ENCODE measurements at regions not wholly inside any gene's neighbourhood (a gene's known extent, or its start where the extent isn't known, plus 50 kb on each side); places are given as distances from the start of the nearest gene placed in this dataset.

DNA sequence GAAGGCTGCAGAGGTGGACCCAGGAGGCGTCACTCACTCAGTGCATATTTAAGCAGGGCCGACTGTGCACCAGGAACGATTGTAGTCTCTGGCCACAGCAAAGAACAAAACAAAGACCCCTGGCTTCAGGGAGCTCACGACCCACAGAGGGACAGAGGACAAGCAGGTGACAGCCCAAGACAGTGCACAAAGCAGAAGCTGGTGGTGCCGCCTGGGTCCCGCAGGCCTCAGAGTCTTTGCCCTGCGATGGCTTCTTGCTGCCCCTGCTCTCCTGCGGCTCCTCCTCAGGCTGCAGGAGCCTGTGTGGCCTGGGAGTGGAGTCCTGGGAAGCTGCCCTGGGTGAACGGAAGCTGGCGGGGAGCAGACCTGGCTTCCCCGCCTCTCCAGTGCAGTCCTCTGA lies 300.0 kb downstream of the PREX1 start:
- no peak overlapping the region for H2AFZ ChIP-seq (ENCODE audit: low read depth, low read length)
- no peaks in the 10 kb centered on the region for H3K79me2 ChIP-seq (ENCODE audit: insufficient read depth, low read length)
- no peak overlapping the region for H3K27ac ChIP-seq (ENCODE audit: low read length)
- peaks cover 17% of the 10 kb centered on the region for H3K27me3 ChIP-seq (ENCODE audit: insufficient read depth, low read length, poor library complexity)
- no peaks in the 10 kb centered on the region for H3K36me3 ChIP-seq (ENCODE audit: insufficient read depth, low read length)
- no peak overlapping the region for H3K4me3 ChIP-seq (ENCODE audit: low read depth in 1 of 2, low read length in 2 of 2)
- no peak for TF ChIP-seq EZH2 (IDR thresholded peaks at IDR 0.05; ENCODE audit: borderline replicate concordance, low read depth, low read length, severe bottlenecking)
- TF ChIP-seq, protein P1, sequence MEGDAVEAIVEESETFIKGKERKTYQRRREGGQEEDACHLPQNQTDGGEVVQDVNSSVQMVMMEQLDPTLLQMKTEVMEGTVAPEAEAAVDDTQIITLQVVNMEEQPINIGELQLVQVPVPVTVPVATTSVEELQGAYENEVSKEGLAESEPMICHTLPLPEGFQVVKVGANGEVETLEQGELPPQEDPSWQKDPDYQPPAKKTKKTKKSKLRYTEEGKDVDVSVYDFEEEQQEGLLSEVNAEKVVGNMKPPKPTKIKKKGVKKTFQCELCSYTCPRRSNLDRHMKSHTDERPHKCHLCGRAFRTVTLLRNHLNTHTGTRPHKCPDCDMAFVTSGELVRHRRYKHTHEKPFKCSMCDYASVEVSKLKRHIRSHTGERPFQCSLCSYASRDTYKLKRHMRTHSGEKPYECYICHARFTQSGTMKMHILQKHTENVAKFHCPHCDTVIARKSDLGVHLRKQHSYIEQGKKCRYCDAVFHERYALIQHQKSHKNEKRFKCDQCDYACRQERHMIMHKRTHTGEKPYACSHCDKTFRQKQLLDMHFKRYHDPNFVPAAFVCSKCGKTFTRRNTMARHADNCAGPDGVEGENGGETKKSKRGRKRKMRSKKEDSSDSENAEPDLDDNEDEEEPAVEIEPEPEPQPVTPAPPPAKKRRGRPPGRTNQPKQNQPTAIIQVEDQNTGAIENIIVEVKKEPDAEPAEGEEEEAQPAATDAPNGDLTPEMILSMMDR (IDR thresholded peaks at IDR 0.05; ENCODE audit: borderline replicate concordance, extremely low read depth, low read length, poor library complexity, severe bottlenecking), result no peak
- no peaks in the 10 kb centered on the region for H3K9me3 ChIP-seq (ENCODE audit: insufficient read depth, low read length, severe bottlenecking)
- H3K4me1 ChIP-seq (ENCODE audit: insufficient read depth, low read length), result no peaks in the 10 kb centered on the region
- peaks cover 12% of the 10 kb centered on the region for H4K20me1 ChIP-seq (ENCODE audit: insufficient read depth, low read length)
- H3K9ac ChIP-seq (ENCODE audit: low read depth, low read length), result no peak overlapping the region
- no peak overlapping the region for H3K4me2 ChIP-seq (ENCODE audit: insufficient read depth, low read length)
- ATAC-seq (ENCODE audit: insufficient read depth, low read depth), result no peak
- no peak for DNase-seq

DNA sequence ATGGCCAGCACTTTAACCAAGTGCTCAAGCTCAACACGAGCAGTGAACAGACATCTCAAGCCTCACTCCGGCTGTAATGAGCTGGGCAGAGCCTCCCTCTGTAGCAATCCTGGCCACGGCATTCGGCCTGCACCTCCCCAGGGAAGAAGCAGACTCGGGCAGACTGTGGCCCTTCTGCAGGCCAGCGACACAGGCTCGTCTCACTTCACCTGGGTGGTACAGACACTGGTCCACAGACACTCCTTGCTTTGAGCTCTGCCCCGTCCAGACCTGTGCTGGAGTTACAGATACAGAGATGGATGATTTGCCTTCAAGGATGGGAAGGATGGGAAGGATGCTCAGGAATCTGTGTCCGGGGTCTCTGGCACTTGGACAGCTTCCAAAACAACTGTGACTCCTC lies 300.9 kb downstream of the PREX1 start:
- no peaks in the 10 kb centered on the region for H3K36me3 ChIP-seq (ENCODE audit: insufficient read depth, low read length)
- H3K9me3 ChIP-seq (ENCODE audit: insufficient read depth, low read length, severe bottlenecking), result no peaks in the 10 kb centered on the region
- H3K4me3 ChIP-seq (ENCODE audit: low read depth in 1 of 2, low read length in 2 of 2), result no peak overlapping the region
- TF ChIP-seq, protein P1 (IDR thresholded peaks at IDR 0.05; ENCODE audit: borderline replicate concordance, extremely low read depth, low read length, poor library complexity, severe bottlenecking), result no peak
- no peak for TF ChIP-seq EZH2 (IDR thresholded peaks at IDR 0.05; ENCODE audit: borderline replicate concordance, low read depth, low read length, severe bottlenecking)
- H3K79me2 ChIP-seq (ENCODE audit: insufficient read depth, low read length), result no peaks in the 10 kb centered on the region
- H3K4me1 ChIP-seq (ENCODE audit: insufficient read depth, low read length), result no peaks in the 10 kb centered on the region
- peaks cover 17% of the 10 kb centered on the region for H3K27me3 ChIP-seq (ENCODE audit: insufficient read depth, low read length, poor library complexity)
- H2AFZ ChIP-seq (ENCODE audit: low read depth, low read length), result no peak overlapping the region
- no peak overlapping the region for H3K27ac ChIP-seq (ENCODE audit: low read length)
- ATAC-seq (ENCODE audit: insufficient read depth, low read depth) (no peak), DNase-seq (no peak)
- no peak overlapping the region for H3K9ac ChIP-seq (ENCODE audit: low read depth, low read length)
- H3K4me2 ChIP-seq (ENCODE audit: insufficient read depth, low read length), result no peak overlapping the region
- H4K20me1 ChIP-seq (ENCODE audit: insufficient read depth, low read length), result peaks cover 12% of the 10 kb centered on the region

DNA sequence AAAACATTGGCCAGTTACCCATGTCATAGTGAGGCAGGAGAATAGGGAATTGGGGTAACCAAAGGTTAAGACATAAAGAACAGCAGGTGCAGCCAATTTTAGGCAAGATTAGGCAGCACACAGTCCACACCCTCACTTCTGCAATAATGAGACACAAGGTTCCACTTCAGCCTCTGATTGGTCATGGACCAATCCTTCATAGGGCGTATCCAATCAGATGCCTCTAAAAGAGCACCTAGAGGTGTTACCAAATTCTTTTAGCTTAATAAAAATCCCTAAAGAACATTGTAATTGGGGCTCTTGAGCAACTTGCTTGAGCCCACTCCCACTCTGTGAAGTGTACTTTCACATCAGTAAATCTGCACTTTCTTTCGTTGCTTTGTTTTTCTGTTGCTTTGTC lies 302.4 kb downstream of the PREX1 start:
- TF ChIP-seq, protein P1 (IDR thresholded peaks at IDR 0.05; ENCODE audit: borderline replicate concordance, extremely low read depth, low read length, poor library complexity, severe bottlenecking), result no peak

DNA sequence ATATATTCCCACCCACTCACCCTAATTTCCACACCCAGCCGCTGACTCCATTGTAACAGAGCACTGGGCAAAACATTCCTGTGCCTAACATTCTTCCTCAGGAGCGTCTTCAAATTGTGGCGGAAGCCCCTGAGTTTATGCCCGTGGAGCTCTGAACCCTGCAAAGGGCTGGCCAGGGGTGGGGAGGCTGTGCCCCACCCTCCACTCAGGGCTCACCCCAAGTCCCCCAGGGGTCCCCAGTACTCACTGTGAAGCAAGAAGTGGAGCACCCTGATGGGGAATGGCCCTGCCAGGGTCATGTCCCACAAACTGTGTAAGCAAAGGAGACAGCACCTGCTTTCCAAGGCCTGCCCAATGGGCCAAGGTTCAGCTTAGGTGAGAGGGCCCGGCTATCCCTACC lies 303.2 kb downstream of the PREX1 start:
- H4K20me1 ChIP-seq (ENCODE audit: insufficient read depth, low read length), result peaks cover 12% of the 10 kb centered on the region
- H3K27ac ChIP-seq (ENCODE audit: low read length), result no peak overlapping the region
- DNase-seq (no peak), ATAC-seq (ENCODE audit: insufficient read depth, low read depth) (no peak)
- H3K9me3 ChIP-seq (ENCODE audit: insufficient read depth, low read length, severe bottlenecking), result no peaks in the 10 kb centered on the region
- H3K9ac ChIP-seq (ENCODE audit: low read depth, low read length), result no peak overlapping the region
- TF ChIP-seq, protein P1 (IDR thresholded peaks at IDR 0.05; ENCODE audit: borderline replicate concordance, extremely low read depth, low read length, poor library complexity, severe bottlenecking), result no peak
- no peak for TF ChIP-seq EZH2 (IDR thresholded peaks at IDR 0.05; ENCODE audit: borderline replicate concordance, low read depth, low read length, severe bottlenecking)
- no peak overlapping the region for H3K4me3 ChIP-seq (ENCODE audit: low read depth in 1 of 2, low read length in 2 of 2)
- H3K27me3 ChIP-seq (ENCODE audit: insufficient read depth, low read length, poor library complexity), result no peaks in the 10 kb centered on the region
- H3K36me3 ChIP-seq (ENCODE audit: insufficient read depth, low read length), result no peaks in the 10 kb centered on the region
- H3K79me2 ChIP-seq (ENCODE audit: insufficient read depth, low read length), result no peaks in the 10 kb centered on the region
- H3K4me2 ChIP-seq (ENCODE audit: insufficient read depth, low read length), result no peak overlapping the region
- no peak overlapping the region for H2AFZ ChIP-seq (ENCODE audit: low read depth, low read length)
- no peaks in the 10 kb centered on the region for H3K4me1 ChIP-seq (ENCODE audit: insufficient read depth, low read length)

More for the DNA sequence above, 302.4 kb downstream of the PREX1 start:
- no peak for ATAC-seq (ENCODE audit: insufficient read depth, low read depth)
- Histone ChIP-seq H3K9ac (ENCODE audit: low read depth, low read length) (no peak overlapping the region), H3K4me3 (ENCODE audit: low read depth in 1 of 2, low read length in 2 of 2) (no peak overlapping the region), H3K27me3 (ENCODE audit: insufficient read depth, low read length, poor library complexity) (peaks cover 8% of the 10 kb centered on the region), H2AFZ (ENCODE audit: low read depth, low read length) (no peak overlapping the region), H3K36me3 (ENCODE audit: insufficient read depth, low read length) (no peaks in the 10 kb centered on the region), H3K9me3 (ENCODE audit: insufficient read depth, low read length, severe bottlenecking) (no peaks in the 10 kb centered on the region), H3K4me1 (ENCODE audit: insufficient read depth, low read length) (no peaks in the 10 kb centered on the region), H3K4me2 (ENCODE audit: insufficient read depth, low read length) (no peak overlapping the region), H3K79me2 (ENCODE audit: insufficient read depth, low read length) (no peaks in the 10 kb centered on the region), H3K27ac (ENCODE audit: low read length) (no peak overlapping the region), H4K20me1 (ENCODE audit: insufficient read depth, low read length) (peaks cover 12% of the 10 kb centered on the region)
- DNase-seq, result no peak
